HG02970 (cell line): ENCODE measurements at regions not wholly inside any gene's neighbourhood (a gene's known extent, or its start where the extent isn't known, plus 50 kb on each side); places are given as distances from the start of the nearest gene placed in this dataset.
A peak's percentile ranks its signal among the peaks of the same experiment; 100 is the strongest.

Source experiments
- ATAC-seq: cut with Tn5 transposase; IDR thresholded peaks from one replicate; pipeline ENCODE4 v1.9.1; 2021; ENCODE audit warnings: mild to moderate bottlenecking, moderate library complexity, moderate number of reproducible peaks; ENCODE audit not compliant: unreplicated experiment, low FRiP score

- ATAC-seq: no peak
Measured at GRCh38 chr6:71395731-71396409, 107.3 kb downstream of the OGFRL1 start.

- peak; percentile 72 for ATAC-seq
Measured at GRCh38 chr6:71396410-71396801, 107.8 kb downstream of the OGFRL1 start.

- no peak for ATAC-seq
Measured at GRCh38 chr6:71399279-71399678, 110.7 kb downstream of the OGFRL1 start.

- ATAC-seq: no peak
Measured at GRCh38 chr6:71400852-71401251, 112.2 kb downstream of the OGFRL1 start.

GRCh38 chr6:71402096-71402495 lies 113.5 kb downstream of the OGFRL1 start:
- no peak for ATAC-seq

GRCh38 chr6:71403422-71404134 lies 115.0 kb downstream of the OGFRL1 start:
- ATAC-seq: no peak

- ATAC-seq: no peak
Measured at GRCh38 chr6:71404145-71404966, 115.7 kb downstream of the OGFRL1 start.

GRCh38 chr6:71404967-71405278 lies 116.3 kb downstream of the OGFRL1 start:
- no peak for ATAC-seq

GRCh38 chr6:71405416-71405815 lies 116.8 kb downstream of the OGFRL1 start:
- ATAC-seq: no peak

- no peak for ATAC-seq
Measured at GRCh38 chr6:71406865-71407860, 118.6 kb downstream of the OGFRL1 start.

GRCh38 chr6:71408787-71409723 lies 120.4 kb downstream of the OGFRL1 start:
- ATAC-seq: no peak

GRCh38 chr6:71410164-71410566 lies 121.6 kb downstream of the OGFRL1 start:
- ATAC-seq: no peak

- no peak for ATAC-seq
Measured at GRCh38 chr6:71410681-71411080, 122.1 kb downstream of the OGFRL1 start.

GRCh38 chr6:71411882-71412281 lies 123.3 kb downstream of the OGFRL1 start:
- ATAC-seq: no peak

GRCh38 chr6:71412559-71413140 lies 124.0 kb downstream of the OGFRL1 start:
- no peak for ATAC-seq

GRCh38 chr6:71414486-71414885 lies 125.9 kb downstream of the OGFRL1 start:
- no peak for ATAC-seq

GRCh38 chr6:71419217-71420094 lies 130.8 kb downstream of the OGFRL1 start:
- no peak for ATAC-seq
